Left lung (tissue), 4 donors: ENCODE measurements at regions not wholly inside any gene's neighbourhood (a gene's known extent, or its start where the extent isn't known, plus 50 kb on each side); places are given as distances from the start of the nearest gene placed in this dataset.

ENCODE experiments used
- ATAC-seq: fragments of 200-7000 bp; cut with Tn5 transposase; one replicate; pipeline ENCODE4 v1.9.1; 2020; ENCODE audit warnings: moderate library complexity
- DNase-seq, 4 donors: peaks; one replicate each; pipeline ENCODE4 v3.0.0-alpha.2; 2013 to 2020
- H3K27ac ChIP-seq, 2 donors: fragments of 200-600 bp; sonication (generic) in 1 of 2; one replicate each; pipeline versions ENCODE4 v1.5.0 to v1.8.0; 2020 to 2021
- H3K27me3 ChIP-seq, 2 donors: fragments of 200-600 bp; sonication (generic) in 1 of 2; one replicate each; pipeline versions ENCODE4 v1.5.0 to v1.8.0; 2020 to 2021
- H3K36me3 ChIP-seq, 2 donors: fragments of 200-600 bp; sonication (generic) in 1 of 2; one replicate each; pipeline versions ENCODE4 v1.5.0 to v1.8.0; 2020 to 2021
- H3K4me1 ChIP-seq, 2 donors: fragments of 200-600 bp; one replicate each; pipeline ENCODE4 v1.8.0; 2021
- H3K4me3 ChIP-seq, 2 donors: fragments of 200-600 bp; sonication (generic) in 1 of 2; one replicate each; pipeline versions ENCODE4 v1.5.0 to v1.8.0; 2020 to 2021; ENCODE audit warnings: mild to moderate bottlenecking in 1 of 2
- H3K9me3 ChIP-seq, 2 donors: fragments of 200-600 bp; sonication (generic) in 1 of 2; one replicate each; pipeline versions ENCODE4 v1.5.0 to v1.8.0; 2020 to 2021
- CTCF ChIP-seq, 2 donors: fragments of 200-600 bp; sonication (generic) in 1 of 2; IDR thresholded peaks; one replicate each; pipeline versions ENCODE4 v1.5.0 to v1.8.0; 2021; ENCODE audit warnings: antibody characterized with exemption in 2 of 2
- intact Hi-C, 2 donors: fragments of 100-400 bp; cut with DNase I; formaldehyde crosslinking; loops; one replicate each; pipeline versions ENCODE4 v1.11.2 to v1.14.2; 2022
- donor health status: DM: no; HTN: yes; CAD: no.
- donor health status: DM: no; HTN: no; CAD: no.

DNA sequence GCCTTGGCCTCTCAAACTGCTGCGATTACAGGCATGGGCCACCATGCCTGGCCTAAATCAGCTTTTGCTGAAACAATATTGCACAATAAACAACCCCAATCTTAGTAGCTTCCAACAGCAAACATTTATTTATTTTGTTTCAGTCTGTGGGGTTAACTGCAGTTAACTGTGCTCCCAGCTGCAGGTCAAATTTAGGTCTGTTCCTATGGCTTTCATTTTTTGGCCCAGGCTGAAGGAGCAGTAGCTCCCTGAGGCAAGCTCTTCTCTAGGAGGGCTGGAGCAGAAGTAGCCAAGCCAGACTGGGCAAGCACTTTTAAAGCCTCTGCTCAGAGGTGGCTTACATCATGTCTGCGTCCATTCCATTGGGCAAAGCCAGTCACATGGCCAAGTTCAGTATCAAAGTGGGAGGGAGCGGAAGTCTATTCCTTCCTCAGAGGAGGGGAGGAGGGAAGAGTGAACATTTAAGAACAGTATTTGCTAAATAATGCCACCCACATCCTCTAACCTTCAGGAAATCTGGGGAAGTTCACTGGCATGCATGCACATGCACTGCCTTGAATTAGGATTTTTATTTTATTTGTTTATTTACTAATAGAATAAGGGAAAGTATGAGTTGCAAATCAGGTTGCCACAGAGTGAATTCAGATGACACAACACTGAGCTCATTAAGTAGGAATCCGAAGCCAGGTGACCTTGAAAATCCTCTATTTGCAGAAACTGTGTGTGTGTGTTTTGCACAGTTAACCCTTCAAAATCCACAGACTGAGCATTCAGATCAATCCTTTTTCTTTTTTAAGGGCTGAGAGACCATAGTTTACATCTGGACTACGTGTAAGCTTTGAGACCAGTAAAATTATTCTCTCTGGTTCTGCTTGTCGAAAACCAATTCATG is 122.0 kb upstream of the SEL1L start:
- no peaks in the 10 kb centered on the region for H3K36me3 ChIP-seq
- ATAC-seq (no peak), DNase-seq (no peak)
- no peaks in the 10 kb centered on the region for H3K9me3 ChIP-seq
- no peak overlapping the region for H3K4me3 ChIP-seq
- intact Hi-C loops, result no loop called here
- H3K27me3 ChIP-seq, result no peaks in the 10 kb centered on the region
- H3K27ac ChIP-seq, result no peak overlapping the region
- H3K4me1 ChIP-seq, result no peaks in the 10 kb centered on the region
- TF ChIP-seq CTCF (IDR thresholded peaks at IDR 0.05), result no peak

DNA sequence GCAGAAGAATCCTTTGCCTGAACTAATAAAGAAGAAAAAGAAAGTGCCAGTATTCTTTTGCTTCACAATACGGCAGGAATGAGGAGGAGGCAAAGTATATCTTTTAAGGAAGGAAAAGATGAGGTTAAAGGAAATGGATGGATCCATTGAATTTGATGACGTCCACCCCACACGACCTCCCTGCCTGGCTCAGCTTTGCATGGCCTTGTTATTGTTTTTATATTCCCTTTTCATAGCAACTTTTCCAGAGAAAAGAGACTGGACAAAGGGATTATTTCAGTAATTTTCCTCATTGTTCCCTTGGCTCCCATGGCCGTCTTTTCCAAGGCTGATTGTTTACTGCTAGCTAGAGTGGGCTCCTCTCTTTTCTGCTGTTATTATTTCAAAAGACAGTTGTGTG is 123.2 kb upstream of the SEL1L start:
- Histone ChIP-seq H3K9me3 (no peaks in the 10 kb centered on the region), H3K4me1 (no peaks in the 10 kb centered on the region), H3K4me3 (no peak overlapping the region), H3K27me3 (no peaks in the 10 kb centered on the region), H3K36me3 (no peaks in the 10 kb centered on the region), H3K27ac (no peak overlapping the region)
- DNase-seq, result no peak
- TF ChIP-seq CTCF (IDR thresholded peaks at IDR 0.05), result no peak
- intact Hi-C loops, result no loop called here
- ATAC-seq, result no peak

DNA sequence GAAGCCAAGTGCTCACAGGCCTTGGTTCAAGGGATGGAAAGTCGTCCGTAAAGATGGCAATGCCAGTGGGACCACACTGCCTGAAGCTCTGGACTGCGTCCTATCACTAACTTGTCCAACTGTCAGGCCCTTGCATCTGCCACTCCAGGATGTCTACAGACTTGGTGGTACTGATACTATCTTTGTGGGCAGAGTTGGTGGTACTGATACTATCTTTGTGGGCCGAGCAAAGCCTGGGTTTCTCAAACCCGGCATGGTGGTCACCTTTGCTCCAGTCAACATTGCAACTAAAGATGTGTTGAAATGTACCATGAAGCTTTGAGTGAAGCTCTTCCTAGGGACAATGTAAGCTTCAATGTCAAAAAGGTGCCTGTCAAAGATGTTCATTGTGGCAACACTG is 128.4 kb upstream of the SEL1L start:
- DNase-seq (no peak), ATAC-seq (no peak)
- Histone ChIP-seq H3K9me3 (no peaks in the 10 kb centered on the region), H3K36me3 (no peaks in the 10 kb centered on the region), H3K27me3 (no peaks in the 10 kb centered on the region), H3K27ac (no peak overlapping the region), H3K4me3 (no peak overlapping the region), H3K4me1 (no peaks in the 10 kb centered on the region)
- intact Hi-C loops, result no loop called here
- no peak for TF ChIP-seq CTCF (IDR thresholded peaks at IDR 0.05)

GRCh38 chr14:81662570-81663197 is 129.0 kb upstream of the SEL1L start:
- no peak overlapping the region for H3K27ac ChIP-seq
- intact Hi-C loops, result no loop called here
- TF ChIP-seq CTCF (IDR thresholded peaks at IDR 0.05), result no peak
- no peaks in the 10 kb centered on the region for H3K9me3 ChIP-seq
- no peaks in the 10 kb centered on the region for H3K27me3 ChIP-seq
- ATAC-seq, result no peak
- no peaks in the 10 kb centered on the region for H3K36me3 ChIP-seq
- DNase-seq, result no peak
- H3K4me3 ChIP-seq, result no peak overlapping the region
- H3K4me1 ChIP-seq, result no peaks in the 10 kb centered on the region

DNA sequence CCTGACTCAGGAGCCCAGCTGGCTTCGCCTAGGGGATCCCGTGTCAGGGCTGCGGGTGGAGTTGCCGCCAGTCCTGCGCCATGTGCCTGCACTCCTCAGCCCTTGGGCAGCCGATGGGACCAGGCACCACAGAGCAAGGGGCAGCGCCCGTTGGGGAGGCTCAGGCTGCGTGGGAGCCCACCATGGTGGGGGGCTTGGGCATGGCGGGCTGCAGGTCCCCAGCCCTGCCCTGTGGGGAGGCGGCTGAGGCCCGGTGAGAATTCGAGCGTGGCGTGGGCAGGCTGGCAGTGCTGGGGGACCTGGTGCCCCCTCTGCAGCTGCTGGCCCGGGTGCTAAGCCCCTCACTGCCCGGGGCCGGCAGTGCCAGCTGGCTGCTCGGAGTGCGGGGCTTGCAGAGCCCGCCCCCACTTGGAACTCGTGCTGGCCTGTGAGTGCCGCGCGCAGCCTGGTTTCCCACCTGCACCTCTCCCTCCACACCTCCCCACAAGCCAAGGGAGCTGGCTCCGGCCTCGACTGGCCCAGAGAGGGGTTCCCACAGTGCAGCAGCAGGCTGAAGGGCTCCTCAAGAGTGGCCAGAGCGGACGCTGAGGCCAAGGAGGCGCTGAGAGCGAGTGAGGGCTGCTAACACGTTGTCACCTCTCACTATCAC is 135.1 kb upstream of the SEL1L start:
- ATAC-seq, result no peak
- no peaks in the 10 kb centered on the region for H3K27me3 ChIP-seq
- no peak for TF ChIP-seq CTCF (IDR thresholded peaks at IDR 0.05)
- DNase-seq, result peak in 1 of 4 donors; percentile 72
- no peak overlapping the region for H3K27ac ChIP-seq
- intact Hi-C loops, result no loop called here
- no peaks in the 10 kb centered on the region for H3K4me1 ChIP-seq
- peaks cover 0 to 14% of the 10 kb centered on the region in 2 donors for H3K9me3 ChIP-seq
- H3K36me3 ChIP-seq, result no peaks in the 10 kb centered on the region
- no peak overlapping the region for H3K4me3 ChIP-seq
